Uterus (tissue), 3 donors: ENCODE measurements at regions not wholly inside any gene's neighbourhood (a gene's known extent, or its start where the extent isn't known, plus 50 kb on each side); places are given as distances from the start of the nearest gene placed in this dataset.
"Not testable (repeated sequence)": the region's sequence is repeated elsewhere in the genome, so short reads cannot be mapped to it uniquely, and the experiment has no call there.

Experiments used
- DNase-seq, 2 donors: peaks; one replicate each; pipeline ENCODE4 v3.0.0-alpha.2; 2019 to 2020
- H3K27ac ChIP-seq, 2 donors: fragments of 200-600 bp; sonication (generic); 1 replicate in 1 of 2; 2 replicates in 1 of 2; pipeline ENCODE4 v1.5.1; 2016 to 2018
- H3K27me3 ChIP-seq, 2 donors: fragments of 200-600 bp; sonication (generic); one replicate each; pipeline ENCODE4 v1.5.1; 2018 to 2019; ENCODE audit warnings: control low read depth in 1 of 2
- H3K36me3 ChIP-seq, 2 donors: fragments of 200-600 bp; sonication (generic); one replicate each; pipeline ENCODE4 v1.5.1; 2019; ENCODE audit warnings: control low read depth in 1 of 2
- H3K4me1 ChIP-seq, 2 donors: fragments of 200-600 bp; sonication (generic); one replicate each; pipeline ENCODE4 v1.5.1; 2018 to 2019; ENCODE audit warnings: control low read depth in 1 of 2
- H3K4me3 ChIP-seq, 2 donors: fragments of 200-600 bp; sonication (generic); 1 replicate in 1 of 2; 2 replicates in 1 of 2; pipeline ENCODE4 v1.5.1; 2018 to 2019; ENCODE audit warnings: mild to moderate bottlenecking in 1 of 2
- H3K9me3 ChIP-seq, 2 donors: fragments of 200-600 bp; sonication (generic); one replicate each; pipeline ENCODE4 v1.5.1; 2019; ENCODE audit warnings: control low read depth in 1 of 2
- POLR2A ChIP-seq, 2 donors: fragments of 450-650 bp; IDR thresholded peaks; one replicate each; pipeline ENCODE4 v1.6.1; 2016; ENCODE audit warnings: antibody characterized with exemption in 2 of 2, mild to moderate bottlenecking in 1 of 2, moderate library complexity in 1 of 2
- intact Hi-C: fragments of 100-400 bp; cut with DNase I; formaldehyde crosslinking; loops from one replicate; pipeline ENCODE4 v1.15.1; 2023; ENCODE audit warnings: low total_unique reads
- TF ChIP-seq, protein P1 (sequence below), 4 experiments: fragments of 200-600 bp in 2 of 4; fragments of 450-650 bp in 2 of 4; sonication (generic) in 2 of 4; IDR thresholded peaks; one replicate each; pipeline ENCODE4 v1.5.1; 2016 to 2019; ENCODE audit warnings: antibody characterized with exemption in 4 of 4, mild to moderate bottlenecking in 2 of 4, moderate library complexity in 1 of 4
- donor health status: DM: yes; HTN: yes; CAD: no.

GRCh38 chr6:103504501-103505154 lies 1355.1 kb downstream of the HACE1 start:
- intact Hi-C loops, result no loop called here
- peaks cover 0 to 2% of the 10 kb centered on the region in 2 donors for H3K27me3 ChIP-seq
- H3K36me3 ChIP-seq, result no peaks in the 10 kb centered on the region
- H3K4me1 ChIP-seq, result no peaks in the 10 kb centered on the region
- no peak overlapping the region for H3K4me3 ChIP-seq
- no peaks in the 10 kb centered on the region for H3K9me3 ChIP-seq
- no peak overlapping the region for H3K27ac ChIP-seq
- TF ChIP-seq POLR2A (IDR thresholded peaks at IDR 0.05), result no peak
- TF ChIP-seq, protein P1, sequence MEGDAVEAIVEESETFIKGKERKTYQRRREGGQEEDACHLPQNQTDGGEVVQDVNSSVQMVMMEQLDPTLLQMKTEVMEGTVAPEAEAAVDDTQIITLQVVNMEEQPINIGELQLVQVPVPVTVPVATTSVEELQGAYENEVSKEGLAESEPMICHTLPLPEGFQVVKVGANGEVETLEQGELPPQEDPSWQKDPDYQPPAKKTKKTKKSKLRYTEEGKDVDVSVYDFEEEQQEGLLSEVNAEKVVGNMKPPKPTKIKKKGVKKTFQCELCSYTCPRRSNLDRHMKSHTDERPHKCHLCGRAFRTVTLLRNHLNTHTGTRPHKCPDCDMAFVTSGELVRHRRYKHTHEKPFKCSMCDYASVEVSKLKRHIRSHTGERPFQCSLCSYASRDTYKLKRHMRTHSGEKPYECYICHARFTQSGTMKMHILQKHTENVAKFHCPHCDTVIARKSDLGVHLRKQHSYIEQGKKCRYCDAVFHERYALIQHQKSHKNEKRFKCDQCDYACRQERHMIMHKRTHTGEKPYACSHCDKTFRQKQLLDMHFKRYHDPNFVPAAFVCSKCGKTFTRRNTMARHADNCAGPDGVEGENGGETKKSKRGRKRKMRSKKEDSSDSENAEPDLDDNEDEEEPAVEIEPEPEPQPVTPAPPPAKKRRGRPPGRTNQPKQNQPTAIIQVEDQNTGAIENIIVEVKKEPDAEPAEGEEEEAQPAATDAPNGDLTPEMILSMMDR (IDR thresholded peaks at IDR 0.05), result no peak
- DNase-seq, result no peak

DNA sequence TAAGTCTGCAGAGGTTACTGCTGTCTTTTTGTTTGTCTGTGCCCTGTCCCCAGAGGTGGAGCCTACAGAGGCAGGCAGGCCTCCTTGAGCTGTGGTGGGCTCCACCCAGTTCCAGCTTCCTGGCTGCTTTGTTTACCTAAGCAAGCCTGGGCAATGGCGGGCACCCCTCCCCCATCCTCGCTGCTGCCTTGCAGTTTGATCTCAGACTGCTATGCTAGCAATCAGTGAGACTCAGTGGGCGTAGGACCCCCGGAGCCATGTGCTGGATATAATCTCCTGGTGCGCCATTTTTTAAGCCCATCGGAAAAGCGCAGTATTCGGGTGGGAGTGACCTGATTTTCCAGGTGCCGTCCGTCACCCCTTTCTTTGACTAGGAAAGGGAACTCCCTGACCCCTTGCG lies 1363.1 kb downstream of the HACE1 start:
- DNase-seq, H3K4me3 ChIP-seq, H3K27ac ChIP-seq, H3K4me1 ChIP-seq, intact Hi-C loops, H3K27me3 ChIP-seq, H3K9me3 ChIP-seq, H3K36me3 ChIP-seq: not testable (repeated sequence)

- no peaks in the 10 kb centered on the region for H3K9me3 ChIP-seq
- no peaks in the 10 kb centered on the region for H3K27me3 ChIP-seq
- TF ChIP-seq, protein P1 (IDR thresholded peaks at IDR 0.05), result no peak
- no peak for TF ChIP-seq POLR2A (IDR thresholded peaks at IDR 0.05)
- DNase-seq, result no peak
- intact Hi-C loops, result no loop called here
- H3K4me3 ChIP-seq, result no peak overlapping the region
- H3K36me3 ChIP-seq, result no peaks in the 10 kb centered on the region
- no peak overlapping the region for H3K27ac ChIP-seq
- H3K4me1 ChIP-seq, result no peaks in the 10 kb centered on the region
Measured at GRCh38 chr6:103456652-103457051, 1403.1 kb downstream of the HACE1 start.

DNA sequence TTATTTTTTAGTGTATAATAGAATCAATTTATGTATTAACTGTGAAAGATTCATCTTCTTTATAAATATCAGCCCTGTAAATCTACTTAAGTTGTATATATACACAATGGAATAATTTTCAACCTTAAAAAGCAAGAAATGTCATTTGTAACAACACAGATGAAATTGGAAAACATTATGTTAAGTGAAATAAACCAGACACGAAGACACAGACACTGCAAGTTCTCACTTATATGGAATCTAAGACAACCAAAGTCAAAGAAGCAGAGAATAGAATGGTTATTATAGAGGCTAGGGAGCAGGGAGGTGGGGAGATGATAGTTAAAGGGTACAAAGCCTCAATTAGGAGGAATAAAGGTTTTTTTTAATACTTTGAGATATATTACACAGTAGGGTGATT lies 1404.4 kb downstream of the HACE1 start:
- H3K36me3 ChIP-seq, result no peaks in the 10 kb centered on the region
- no peak overlapping the region for H3K4me3 ChIP-seq
- TF ChIP-seq, protein P1 (IDR thresholded peaks at IDR 0.05), result no peak
- TF ChIP-seq POLR2A (IDR thresholded peaks at IDR 0.05), result no peak
- DNase-seq, result no peak
- intact Hi-C loops, result no loop called here
- no peaks in the 10 kb centered on the region for H3K4me1 ChIP-seq
- H3K27ac ChIP-seq, result no peak overlapping the region
- no peaks in the 10 kb centered on the region for H3K27me3 ChIP-seq
- no peaks in the 10 kb centered on the region for H3K9me3 ChIP-seq

DNA sequence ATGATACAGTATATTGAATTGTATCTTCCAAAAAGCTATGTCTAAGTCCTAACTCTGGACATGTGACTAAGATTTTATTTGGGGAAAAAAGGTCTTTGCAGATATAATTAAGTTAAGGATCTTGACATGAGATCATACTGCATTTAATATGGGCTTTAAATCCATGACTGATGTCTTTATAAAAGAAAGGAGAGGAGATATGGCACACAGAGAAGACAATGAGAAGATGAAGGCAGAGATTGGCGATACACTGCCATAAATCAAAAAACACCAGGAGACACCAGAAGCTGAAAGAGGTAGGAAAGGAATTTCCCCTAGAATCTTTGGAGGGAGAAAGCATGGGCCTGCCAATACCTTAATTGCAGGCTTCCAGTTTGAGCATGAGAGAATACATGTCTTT lies 1450.2 kb downstream of the HACE1 start:
- DNase-seq, result no peak
- Histone ChIP-seq H3K36me3 (no peaks in the 10 kb centered on the region), H3K4me1 (no peaks in the 10 kb centered on the region), H3K27me3 (no peaks in the 10 kb centered on the region), H3K4me3 (no peak overlapping the region), H3K27ac (no peak overlapping the region), H3K9me3 (no peaks in the 10 kb centered on the region)
- intact Hi-C loops, result no loop called here
- TF ChIP-seq, protein P1 (IDR thresholded peaks at IDR 0.05), result no peak
- no peak for TF ChIP-seq POLR2A (IDR thresholded peaks at IDR 0.05)

DNA sequence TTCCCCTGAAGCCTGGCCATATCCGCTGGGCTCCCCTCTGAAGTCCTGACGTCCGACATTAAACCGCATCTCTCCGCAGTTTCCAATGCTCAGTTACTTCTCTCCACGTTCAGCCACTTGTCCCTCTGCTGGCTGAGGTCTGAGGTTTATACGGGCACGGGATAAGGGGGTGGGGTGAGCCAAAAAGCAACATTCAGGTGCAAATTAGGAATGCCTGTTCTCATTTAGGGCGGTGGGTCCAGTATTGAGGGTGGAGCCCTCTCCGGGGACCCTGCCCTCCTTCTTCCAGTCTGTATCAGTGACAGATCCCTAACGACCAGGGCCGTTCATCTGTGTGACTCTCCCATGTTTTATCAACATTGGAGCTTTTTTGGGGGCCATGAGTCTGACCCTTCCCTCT lies 1454.4 kb downstream of the HACE1 start:
- TF ChIP-seq, protein P1 (IDR thresholded peaks at IDR 0.05), result no peak
- no peak for TF ChIP-seq POLR2A (IDR thresholded peaks at IDR 0.05)
- Histone ChIP-seq H3K9me3 (no peaks in the 10 kb centered on the region), H3K27me3 (no peaks in the 10 kb centered on the region), H3K4me1 (no peaks in the 10 kb centered on the region), H3K27ac (no peak overlapping the region), H3K4me3 (no peak overlapping the region), H3K36me3 (no peaks in the 10 kb centered on the region)
- intact Hi-C loops, result no loop called here
- DNase-seq, result no peak
